ENCODE measurements at regions not wholly inside any gene's neighbourhood (a gene's known extent, or its start where the extent isn't known, plus 50 kb on each side); places are given as distances from the start of the nearest gene placed in this dataset.

GRCh38 chr2:198438331-198438730 is 633.9 kb downstream of the PLCL1 start:
- TF ChIP-seq EZH2 (IDR thresholded peaks at IDR 0.05) (no peak), POLR2AphosphoS5 (IDR thresholded peaks at IDR 0.05; ENCODE audit: borderline replicate concordance, low read depth, low read length) (no peak)
